NCI-H82 (cell line): ENCODE measurements at regions not wholly inside any gene's neighbourhood (a gene's known extent, or its start where the extent isn't known, plus 50 kb on each side); places are given as distances from the start of the nearest gene placed in this dataset.

Experiments
- DNase-seq: peaks from one replicate; lab custom pipeline; 2025; lab: John Stamatoyannopoulos, UW

DNA sequence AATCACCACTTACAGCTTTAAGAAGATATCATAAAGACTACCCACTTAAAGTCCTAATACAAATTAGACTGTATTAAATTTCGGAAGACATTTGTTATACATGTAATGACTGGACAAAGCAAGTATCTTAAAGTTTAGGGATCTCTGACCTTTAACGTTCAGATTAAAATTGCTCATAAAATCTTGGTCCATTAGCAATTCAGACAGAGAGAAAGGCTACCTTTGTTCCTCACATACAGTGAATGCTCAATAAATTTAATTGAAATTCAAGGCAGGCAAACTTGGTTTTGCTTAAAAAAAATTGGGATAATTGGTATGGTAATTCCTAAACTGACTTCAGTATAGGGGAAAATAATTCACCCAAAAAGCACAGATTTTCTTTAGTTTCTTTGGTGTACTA lies 285.9 kb upstream of the EMCN start:
- DNase-seq: no peak

DNA sequence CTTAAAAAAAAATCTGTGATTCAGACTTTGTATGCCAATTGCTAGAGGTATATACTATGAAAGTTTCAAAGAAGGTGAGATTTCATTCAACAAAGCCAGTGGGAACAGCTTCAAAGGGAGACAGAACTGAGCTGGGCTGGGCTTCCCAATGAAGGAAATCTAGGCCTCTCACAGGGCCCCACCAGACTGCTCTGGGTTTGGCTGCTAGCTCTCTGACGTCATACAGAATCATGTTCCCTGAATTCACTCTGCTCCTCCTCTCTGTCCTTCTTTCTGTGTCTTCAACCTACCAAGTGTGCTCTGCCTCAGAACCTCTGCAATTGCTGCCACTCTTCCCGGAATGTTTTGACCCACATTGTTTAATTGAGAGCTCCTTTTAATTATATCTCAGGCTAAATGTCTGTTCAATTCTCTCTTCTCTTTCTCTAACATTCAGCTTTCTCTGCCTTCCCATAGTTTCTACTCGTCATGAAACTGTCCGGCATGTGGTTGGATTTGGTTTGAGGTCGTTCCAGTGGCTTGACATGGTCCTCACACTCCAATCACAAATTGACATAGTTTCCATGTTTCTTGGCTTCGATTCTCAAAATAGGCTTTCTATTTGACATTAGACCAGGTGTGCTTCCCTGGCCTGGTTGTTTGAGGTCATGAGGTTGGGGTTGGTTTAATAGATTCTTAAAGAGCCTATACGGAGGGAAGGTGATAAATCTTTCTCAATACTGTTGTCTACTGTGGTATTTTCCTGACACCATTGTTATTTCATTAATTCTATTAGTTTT lies 282.1 kb upstream of the EMCN start:
- no peak for DNase-seq

DNA sequence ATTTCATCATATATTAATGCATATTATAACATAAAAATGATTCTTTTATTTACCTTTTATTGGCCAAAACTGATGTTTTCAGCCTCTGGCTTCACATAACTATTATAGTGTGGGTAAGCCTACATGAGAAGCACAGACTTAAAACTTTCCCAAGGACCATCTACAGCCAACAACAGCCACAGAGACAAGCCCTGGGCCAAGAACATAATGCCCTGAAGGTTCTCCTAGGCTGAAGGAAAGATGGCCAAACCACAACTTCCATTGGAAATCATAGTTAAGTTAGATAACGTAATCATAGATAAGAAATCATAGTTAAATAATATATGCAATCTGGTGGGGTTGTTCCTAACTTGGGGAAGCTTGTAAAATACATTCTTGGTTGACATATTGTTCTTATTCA lies 280.0 kb upstream of the EMCN start:
- DNase-seq: no peak

DNA sequence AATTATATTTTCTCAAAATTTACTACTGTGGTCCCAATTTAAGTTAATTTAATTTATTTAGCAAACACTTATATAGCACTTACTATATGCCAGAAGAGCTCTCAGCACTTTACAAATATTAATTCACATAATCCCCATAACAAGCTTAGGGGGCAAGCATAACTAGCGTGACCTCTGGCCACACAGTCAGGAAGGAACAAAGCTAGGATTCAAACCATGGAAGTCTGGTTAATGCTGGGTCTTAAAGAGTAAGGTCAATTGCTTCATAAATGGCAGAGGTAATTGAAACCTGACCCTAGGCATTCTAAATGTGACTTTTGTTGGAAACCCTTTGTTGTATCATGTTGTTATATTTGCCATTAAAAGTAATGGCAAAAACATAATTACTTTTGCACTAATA lies 279.5 kb upstream of the EMCN start:
- peak; percentile 25 for DNase-seq

DNA sequence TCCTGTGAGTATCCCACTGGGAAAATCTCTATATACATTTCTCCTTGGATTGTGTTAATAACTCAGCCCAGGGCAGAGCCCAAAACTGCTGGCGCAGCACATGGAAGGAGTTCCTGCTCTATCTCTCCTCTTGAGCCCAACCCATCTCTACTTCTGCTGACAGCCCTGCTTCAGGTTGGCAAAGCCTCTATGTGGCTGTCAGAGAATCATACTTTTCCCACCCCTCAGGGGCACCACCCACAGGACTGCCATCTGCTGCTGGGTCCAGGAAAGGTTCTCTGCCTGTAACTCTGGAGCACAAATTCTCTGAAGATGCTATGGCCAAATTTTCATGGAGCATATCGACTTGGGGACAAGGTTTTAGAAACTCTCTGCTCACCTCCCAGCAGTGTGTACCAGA lies 278.5 kb upstream of the EMCN start:
- DNase-seq: no peak

DNA sequence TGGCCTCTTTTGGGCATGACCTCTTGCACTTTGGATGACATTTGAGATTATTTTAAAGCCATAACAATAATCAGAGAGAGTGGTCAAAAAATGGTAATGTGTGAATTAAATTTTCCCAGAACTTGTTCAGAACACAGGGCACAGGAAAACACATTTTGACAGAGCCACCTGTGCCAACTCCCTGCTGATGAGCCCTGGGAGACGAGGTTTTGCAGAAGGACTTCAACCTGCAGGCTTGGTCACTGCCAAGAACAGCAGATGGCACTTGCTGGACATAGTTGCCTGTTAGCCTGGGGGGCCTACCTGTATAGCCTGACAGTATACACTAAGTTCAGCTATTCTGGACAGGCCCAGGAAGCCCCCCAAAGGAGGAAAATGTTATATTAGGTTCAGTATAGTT lies 277.8 kb upstream of the EMCN start:
- no peak for DNase-seq

DNA sequence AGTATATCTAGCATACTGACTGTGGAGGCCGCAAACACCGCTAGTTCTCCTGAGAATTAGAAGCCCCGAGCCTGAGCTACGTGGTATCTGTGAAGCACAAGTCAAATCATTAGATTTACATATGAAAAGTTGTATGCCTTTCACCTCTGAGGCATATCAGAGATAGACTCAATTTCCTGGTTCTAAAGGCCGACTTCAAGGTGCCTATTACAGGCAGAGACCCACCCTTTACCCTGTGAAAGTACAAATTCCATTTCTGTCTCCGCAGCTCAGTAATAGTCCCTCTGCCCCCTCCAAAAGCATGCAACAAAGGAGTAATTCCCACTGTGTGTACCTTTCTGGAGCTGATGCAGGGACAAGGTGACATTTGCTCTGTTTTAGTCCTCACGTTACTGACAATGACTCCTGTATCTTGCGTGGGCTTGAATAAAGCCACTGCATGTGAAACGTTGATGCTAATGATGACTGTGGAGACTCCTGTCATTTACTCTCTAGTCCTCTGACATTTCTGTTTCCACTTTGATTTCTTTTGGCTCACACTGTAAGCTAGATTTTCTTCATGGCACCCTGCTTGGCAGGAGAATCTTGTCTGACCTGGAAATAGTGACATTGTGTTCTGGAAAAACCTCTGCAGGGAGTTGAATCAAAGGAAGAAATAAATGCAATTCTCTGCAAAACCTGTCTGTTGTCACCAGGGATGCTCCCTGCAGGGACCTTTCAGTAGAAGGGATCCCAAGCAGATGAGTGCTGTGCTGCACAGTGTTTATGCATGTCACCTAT lies 273.2 kb upstream of the EMCN start:
- DNase-seq: no peak

DNA sequence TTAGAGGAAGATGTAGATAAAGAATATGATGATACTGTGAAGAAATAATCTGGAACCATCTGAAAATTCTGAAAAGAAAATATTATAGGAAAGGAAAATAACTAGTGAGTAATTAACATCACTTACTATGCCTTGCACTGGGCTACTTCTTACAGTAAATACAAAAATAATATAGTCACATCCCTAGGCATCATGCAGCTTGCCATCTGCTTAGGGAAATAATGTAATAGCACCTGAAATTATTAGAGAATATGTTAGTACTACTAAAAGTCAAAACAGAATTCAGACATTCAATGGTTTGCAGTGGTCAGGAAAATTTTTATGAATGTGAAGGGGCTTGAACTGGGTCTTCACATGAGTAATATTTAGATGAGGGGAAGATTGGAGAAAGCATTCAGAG lies 272.2 kb upstream of the EMCN start:
- no peak for DNase-seq

DNA sequence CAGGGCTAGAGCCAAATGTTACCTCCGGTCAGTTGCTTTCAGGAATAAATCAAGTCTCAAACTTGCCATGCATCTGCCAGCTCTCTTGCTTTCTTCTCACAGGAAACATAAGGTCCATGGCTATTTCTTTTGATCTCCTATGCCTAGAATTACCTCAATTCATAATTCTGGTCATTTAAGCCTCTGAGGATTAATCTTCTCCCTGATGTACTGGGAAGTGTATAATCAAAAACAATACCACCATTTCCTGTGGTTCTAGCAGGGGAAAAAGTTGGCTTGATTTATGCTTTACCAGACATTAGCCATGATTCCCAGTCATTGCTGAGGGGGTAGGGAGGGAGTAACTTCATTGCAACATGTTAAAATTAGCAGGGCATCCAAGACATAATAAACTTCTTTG lies 268.7 kb upstream of the EMCN start:
- DNase-seq: no peak

DNA sequence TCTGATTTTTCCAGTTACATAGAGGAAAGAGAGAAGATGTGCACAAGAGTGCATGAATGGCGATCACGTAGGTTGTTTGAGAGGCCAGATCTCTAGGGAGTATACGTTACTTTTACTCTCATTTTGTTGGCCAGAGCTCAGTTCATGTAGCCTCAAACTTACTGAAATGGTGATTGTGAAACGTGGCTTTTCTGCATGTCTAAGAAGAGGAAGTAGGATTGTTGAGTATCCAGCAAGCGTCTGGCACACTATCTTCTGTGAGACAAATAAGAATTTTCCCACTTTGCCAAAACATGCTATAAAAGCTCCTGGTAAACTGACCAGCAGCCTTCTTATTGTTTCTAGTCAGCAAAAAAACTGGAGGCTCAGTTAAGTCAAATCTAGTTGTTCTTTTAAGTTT lies 264.5 kb upstream of the EMCN start:
- DNase-seq: no peak

DNA sequence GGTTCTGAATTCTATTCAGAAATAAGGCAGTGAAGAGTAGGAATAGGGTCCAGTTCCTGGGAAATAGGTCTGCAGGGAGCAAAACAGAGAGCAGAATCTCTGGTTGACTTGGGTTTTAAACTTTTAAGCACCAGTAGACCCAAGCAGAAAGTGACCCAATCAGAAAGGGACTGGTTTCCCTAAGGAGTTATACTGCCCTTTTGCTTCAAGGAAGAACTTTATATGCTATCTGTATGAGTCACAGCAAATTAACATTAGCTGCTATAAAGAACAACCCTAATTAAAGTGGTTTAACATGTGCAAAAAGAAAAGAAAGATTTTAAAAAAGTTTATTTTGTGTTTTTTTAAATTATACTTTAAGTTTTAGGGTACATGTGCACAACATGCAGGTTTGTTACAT lies 263.6 kb upstream of the EMCN start:
- no peak for DNase-seq

DNA sequence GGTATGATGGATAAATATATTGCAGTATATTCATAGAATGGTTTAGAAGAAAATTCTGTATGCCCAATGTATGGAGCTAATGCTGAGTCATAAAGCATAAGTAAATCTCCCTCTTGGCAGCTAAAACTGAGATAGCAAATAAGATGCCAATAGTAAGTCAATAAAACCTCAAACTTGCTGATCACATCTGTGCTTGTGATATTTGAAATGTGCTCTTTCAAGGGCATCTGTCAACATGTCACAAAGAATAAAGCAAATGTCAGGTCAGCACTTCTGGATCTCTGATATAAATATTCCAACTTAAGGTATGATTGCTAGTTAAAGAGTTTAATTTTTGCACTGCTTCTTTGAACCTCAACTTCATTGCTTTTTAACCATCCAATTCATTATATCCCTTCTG lies 262.3 kb upstream of the EMCN start:
- no peak for DNase-seq

DNA sequence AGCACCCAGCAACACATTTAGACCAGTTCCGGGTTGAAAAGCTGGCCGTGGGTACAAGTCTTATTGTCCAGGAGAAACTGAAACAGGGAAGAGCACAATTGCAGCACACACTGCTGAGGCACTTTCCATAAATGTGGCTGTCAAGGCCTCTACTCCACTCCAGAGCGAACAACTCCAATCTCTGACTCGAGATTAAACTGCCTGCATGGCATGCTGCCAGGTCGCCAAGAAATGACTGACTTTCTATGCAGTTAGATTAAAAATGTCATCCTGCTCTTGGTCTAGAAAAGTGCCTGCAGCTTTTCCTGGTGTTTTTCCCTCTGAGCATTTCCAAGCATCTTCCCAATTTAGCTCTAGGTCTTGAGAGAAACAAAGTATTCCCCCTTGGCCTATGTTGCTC lies 260.6 kb upstream of the EMCN start:
- no peak for DNase-seq

DNA sequence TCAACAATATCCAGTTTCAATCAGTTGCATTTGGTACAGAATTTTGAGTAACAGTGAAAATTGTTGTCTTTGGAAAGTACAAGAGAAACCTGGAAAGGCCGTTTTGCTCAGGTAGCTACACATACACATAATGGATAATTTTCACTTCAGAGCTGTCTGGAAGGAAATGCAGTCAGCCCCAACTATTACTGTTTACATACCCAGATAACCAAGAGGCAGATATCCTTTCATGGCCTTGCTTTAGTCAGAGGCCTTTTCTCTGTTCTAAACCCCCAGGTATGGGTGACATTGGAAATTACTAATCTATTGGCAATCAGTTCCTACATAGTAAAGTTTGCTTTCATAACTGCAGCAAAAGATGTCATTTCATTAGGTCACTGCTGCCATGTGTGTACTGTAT lies 244.9 kb upstream of the EMCN start:
- no peak for DNase-seq

DNA sequence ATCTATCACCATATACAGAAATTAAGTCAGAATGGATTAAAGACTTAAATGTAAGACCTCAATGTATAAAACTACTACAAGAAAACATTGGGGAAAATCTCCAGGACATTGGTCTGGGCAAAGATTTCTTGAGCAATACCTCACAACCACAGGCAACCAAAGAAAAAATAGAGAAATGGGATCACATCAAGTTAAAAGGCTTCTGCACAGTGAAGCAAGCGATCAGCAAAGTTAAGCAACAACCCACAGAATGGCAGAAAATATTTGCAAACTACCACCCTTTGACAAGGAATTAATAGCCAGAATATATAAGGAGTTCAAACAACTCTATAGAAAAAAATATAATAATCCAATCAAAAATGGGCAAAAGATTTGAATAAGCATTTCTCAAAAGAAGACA lies 236.9 kb upstream of the EMCN start:
- no peak for DNase-seq

DNA sequence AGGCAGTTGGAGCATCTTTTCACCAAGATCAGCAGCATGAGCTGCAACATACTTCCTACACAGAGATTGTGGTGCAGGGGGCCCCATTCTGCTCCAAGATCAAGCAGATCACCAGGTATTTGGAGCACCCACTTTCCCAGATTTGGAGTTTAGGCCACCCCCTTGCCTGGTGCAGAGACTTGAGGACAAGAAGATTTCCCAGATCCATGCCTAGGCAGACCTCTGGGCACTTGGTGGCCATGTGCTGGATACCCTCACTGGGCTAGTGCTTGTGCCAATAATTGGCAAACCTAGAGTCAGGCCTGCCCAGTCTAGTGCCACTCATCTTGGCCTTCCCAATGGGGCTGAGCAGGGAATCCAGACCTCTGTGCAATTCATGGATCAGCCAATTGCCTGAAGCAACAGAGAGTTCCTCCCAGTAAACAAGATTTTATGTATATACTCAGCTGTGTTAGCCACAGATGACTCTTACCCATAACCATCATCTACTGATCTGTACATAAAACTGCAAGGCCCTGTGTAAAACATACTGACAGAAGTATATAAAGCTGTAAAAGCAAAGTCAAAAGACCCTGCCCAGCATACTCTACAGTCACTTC lies 228.4 kb upstream of the EMCN start:
- DNase-seq: no peak

DNA sequence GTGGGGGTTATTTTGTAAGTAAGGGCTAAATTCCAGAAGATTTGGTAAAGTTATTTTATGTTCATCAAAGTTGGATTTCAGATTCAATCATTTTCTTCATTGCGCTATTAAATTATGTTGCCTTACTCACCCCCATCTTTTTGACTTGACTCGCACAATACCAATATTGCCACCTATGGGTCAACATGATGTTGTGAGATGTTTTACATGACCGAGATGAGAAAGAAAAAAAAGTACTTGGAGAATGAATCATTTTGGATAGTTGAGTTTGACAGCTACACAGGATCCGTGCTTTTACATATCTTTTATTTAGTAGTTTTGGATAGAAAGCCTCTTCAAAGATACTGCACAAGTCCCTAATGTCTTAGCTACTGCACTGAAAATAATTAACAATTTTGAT lies 224.2 kb upstream of the EMCN start:
- peak; percentile 29 for DNase-seq

DNA sequence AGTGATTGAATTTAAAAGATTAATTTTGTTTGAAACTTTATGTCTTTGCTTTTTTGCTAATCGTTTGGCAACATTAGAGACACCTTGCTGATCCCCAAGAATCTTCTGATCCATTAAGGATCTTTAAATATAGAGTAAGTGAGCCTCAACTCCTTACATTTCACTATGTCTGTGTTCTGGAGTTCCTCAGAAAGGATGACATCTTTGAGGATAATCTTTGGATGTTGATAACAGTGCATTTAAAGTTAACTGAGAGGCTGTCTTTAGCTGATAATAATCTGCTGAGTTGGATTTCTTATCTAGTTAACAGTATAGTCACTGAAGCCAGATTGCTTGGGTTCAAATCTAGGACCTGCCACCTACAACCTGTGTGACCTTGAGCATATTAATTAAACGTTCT lies 221.6 kb upstream of the EMCN start:
- DNase-seq: no peak

DNA sequence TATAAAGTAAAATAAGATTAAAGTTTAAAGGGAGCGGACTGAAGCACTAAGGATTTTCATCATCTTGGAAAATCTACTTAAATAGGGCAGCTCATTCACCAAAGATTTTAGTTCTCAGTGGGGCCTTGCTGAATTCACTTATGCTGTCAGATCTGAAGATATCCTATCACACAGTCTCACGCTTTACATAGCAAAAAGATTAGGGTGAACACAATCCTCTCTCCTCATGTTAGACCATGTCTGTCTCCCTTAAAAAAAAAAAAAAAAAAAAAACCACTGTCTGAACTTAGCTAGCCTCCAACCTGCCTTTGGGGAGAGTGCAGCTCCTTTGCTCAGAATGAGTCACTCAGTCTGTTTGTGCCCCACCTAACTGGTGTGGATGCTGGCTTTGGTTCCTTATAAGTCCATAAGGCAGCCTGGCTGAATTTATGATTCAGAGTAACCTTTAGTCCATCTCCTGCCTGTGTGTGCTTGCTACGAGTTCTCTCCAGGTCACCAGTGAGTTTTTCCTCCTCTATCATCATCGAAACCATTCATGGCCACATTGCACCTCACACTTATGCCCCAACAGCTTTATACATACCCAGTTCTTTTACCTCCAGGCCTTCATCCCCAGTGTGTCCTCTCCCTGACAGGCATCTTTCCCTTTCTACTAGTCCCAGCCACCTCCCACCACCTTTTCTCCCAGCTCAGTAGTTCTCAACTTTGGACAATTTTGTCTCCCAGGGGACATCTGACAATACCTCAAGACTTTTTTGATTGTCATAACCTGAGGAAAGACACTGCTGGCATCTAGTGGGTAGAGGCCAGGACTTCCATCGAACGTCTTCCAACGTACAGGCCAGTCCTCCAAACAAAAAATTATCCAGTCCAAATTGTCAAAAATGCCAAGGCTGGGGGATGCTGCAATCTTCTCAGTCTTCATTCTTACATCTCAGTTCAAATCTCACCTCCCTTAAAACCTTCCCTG lies 220.7 kb upstream of the EMCN start:
- peak; percentile 2 for DNase-seq

DNA sequence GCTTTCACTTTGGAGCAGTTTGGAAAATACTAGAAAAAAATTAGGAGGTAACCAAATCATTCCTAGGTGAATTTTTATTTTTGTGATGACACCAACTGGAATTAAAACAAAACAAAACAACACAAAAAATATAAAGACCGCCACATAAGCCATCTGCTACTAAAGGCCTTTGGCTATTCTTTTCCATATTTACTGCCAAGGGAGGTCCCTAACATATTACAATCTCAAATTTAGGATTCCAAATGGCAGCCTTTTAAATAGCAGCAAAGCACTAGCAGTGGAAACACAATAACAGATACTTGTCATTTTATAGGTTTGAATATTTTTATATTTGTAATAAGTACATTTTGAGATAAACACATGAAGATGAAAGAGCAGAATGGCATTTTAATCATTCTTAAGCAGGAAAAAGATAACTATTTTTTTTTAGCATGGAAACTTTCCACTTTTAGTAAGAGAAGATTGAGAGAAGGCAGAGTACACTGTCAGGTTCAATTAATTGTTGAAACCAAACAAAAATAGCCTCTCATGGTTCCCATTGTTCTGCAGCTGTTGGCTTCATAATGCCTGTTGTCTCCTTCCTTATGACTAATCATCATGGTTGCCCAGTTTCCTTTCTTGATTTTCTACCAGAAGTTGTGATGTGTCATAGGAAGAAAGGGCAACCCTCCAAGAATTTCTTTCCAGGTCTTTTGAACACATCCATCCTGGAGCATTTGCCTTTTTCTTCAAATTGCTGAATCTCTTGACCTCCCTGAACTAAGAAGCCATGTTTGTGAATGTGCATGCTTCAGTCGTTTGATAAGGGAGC lies 219.0 kb upstream of the EMCN start:
- DNase-seq: no peak

DNA sequence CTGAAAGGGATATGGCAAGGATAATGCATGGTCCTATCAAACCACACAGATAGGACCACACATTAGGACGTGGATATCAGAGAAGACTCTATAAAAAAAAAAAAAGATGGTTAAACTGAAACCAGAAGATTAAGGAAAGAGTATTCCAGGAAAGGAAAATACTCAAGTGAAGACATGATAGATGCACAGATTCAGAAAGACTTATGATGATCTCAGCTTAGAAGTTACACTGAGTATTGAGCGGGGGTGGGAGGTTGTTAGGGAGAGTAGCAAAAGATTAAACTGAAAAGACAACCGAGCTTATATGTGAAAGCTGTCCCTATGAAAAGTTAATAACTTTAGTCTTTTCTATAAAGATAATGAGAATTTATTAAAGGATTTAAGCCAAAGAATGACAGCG lies 211.0 kb upstream of the EMCN start:
- DNase-seq: no peak
